Stomach (tissue), 8 donors: ENCODE measurements at regions not wholly inside any gene's neighbourhood (a gene's known extent, or its start where the extent isn't known, plus 50 kb on each side); places are given as distances from the start of the nearest gene placed in this dataset.

Experiments used
- DNase-seq, 2 donors: peaks; one replicate each; pipeline versions ENCODE4 v3.0.0 to v3.0.0-alpha.2; 2013 to 2019
- H3K27ac ChIP-seq, 5 donors: fragments of 200-600 bp in 4 of 5; sonication (generic) in 4 of 5; one replicate each; pipeline ENCODE4 v1.5.1; 2013 to 2019; ENCODE audit warnings: mild to moderate bottlenecking in 1 of 5, moderate library complexity in 1 of 5
- H3K27me3 ChIP-seq, 3 donors: fragments of 200-600 bp; sonication (generic); one replicate each; pipeline ENCODE4 v1.5.1; 2017 to 2019; ENCODE audit warnings: mixed run types in 1 of 3
- H3K36me3 ChIP-seq, 4 donors: fragments of 200-600 bp; sonication (generic); 1 replicate in 3 of 4; 2 replicates in 1 of 4; pipeline ENCODE4 v1.5.1; 2016 to 2019
- H3K4me1 ChIP-seq, 4 donors: fragments of 200-600 bp; sonication (generic); one replicate each; pipeline ENCODE4 v1.5.1; 2016 to 2019
- H3K4me3 ChIP-seq, 4 donors: fragments of 200-600 bp; sonication (generic) in 3 of 4; one replicate each; pipeline ENCODE4 v1.5.1; 2016 to 2019; ENCODE audit warnings: mild to moderate bottlenecking in 1 of 4
- H3K9me3 ChIP-seq, 4 donors: fragments of 200-600 bp; sonication (generic); one replicate each; pipeline ENCODE4 v1.5.1; 2016 to 2019
- EP300 ChIP-seq: sonication (generic); formaldehyde crosslinking; IDR thresholded peaks from one replicate; pipeline ENCODE4 v1.6.1; 2017; ENCODE audit warnings: antibody characterized with exemption
- POLR2A ChIP-seq, 4 donors: fragments of 450-650 bp; IDR thresholded peaks; one replicate each; pipeline ENCODE4 v1.6.1; 2016; ENCODE audit warnings: antibody characterized with exemption in 4 of 4, control low read depth in 2 of 4, mild to moderate bottlenecking in 1 of 4, moderate library complexity in 1 of 4
- POLR2AphosphoS5 ChIP-seq, 3 donors: sonication (generic); formaldehyde crosslinking; IDR thresholded peaks; one replicate each; pipeline ENCODE4 v1.6.1; 2016; ENCODE audit warnings: antibody characterized with exemption in 3 of 3
- WGBS, 5 donors: extraction: QIAGEN DNeasy Blood & Tissue Kit in 3 of 5; methylation state at CpG; one replicate each; pipeline versions ENCODE4 v1.1.5 to v1.1.7; 2013 to 2018; 5-methylcytosine and 5-hydroxymethylcytosine counted together
- intact Hi-C: fragments of 100-400 bp; cut with DNase I; formaldehyde crosslinking; loops from one replicate; pipeline ENCODE4 v1.15.1; 2023; ENCODE audit warnings: low total_unique reads
- TF ChIP-seq, protein P1 (sequence below), 7 experiments: fragments of 450-650 bp in 4 of 7; fragments of 200-600 bp in 3 of 7; sonication (generic) in 3 of 7; IDR thresholded peaks; one replicate each; pipeline ENCODE4 v1.5.1; 2016 to 2019; ENCODE audit warnings: antibody characterized with exemption in 7 of 7, control low read depth in 2 of 7, mild to moderate bottlenecking in 1 of 7
- donor health status: healthy with polysubstance abuse.
- donor health status: Bipolar disorder and iron deficiency.
- donor health status: healthy.

DNA sequence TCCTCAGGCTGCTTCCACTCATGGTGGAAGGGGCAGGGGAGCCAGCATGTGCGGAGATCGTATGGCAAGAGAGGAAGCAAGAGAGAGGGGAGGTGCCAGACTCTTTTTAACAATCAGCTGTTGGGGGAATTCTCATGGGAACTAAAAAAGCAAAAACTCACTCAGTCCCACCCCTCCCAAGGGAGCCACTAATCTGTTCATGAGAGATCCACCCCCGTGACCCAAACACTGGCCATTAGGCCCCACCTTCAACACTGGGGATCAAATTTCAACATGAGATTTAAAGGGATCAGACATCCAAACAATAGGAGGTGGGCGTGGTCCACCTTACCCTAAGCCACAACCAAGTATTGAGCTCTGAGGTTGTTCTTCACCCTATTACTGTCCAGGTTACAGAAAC lies 375.1 kb downstream of the GRIN2B start:
- intact Hi-C loops: no loop called here
- H3K27me3 ChIP-seq: no peaks in the 10 kb centered on the region
- no peak overlapping the region for H3K27ac ChIP-seq
- WGBS, 5 donors: 50 to 59% (median 53%) methylated on average over 4 of the region's 4 CpGs
- no peak for DNase-seq
- no peaks in the 10 kb centered on the region for H3K36me3 ChIP-seq
- no peaks in the 10 kb centered on the region for H3K9me3 ChIP-seq
- no peak for TF ChIP-seq EP300
- TF ChIP-seq, protein P1, sequence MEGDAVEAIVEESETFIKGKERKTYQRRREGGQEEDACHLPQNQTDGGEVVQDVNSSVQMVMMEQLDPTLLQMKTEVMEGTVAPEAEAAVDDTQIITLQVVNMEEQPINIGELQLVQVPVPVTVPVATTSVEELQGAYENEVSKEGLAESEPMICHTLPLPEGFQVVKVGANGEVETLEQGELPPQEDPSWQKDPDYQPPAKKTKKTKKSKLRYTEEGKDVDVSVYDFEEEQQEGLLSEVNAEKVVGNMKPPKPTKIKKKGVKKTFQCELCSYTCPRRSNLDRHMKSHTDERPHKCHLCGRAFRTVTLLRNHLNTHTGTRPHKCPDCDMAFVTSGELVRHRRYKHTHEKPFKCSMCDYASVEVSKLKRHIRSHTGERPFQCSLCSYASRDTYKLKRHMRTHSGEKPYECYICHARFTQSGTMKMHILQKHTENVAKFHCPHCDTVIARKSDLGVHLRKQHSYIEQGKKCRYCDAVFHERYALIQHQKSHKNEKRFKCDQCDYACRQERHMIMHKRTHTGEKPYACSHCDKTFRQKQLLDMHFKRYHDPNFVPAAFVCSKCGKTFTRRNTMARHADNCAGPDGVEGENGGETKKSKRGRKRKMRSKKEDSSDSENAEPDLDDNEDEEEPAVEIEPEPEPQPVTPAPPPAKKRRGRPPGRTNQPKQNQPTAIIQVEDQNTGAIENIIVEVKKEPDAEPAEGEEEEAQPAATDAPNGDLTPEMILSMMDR (IDR thresholded peaks at IDR 0.05): no peak
- no peak for TF ChIP-seq POLR2A (IDR thresholded peaks at IDR 0.05)
- no peak for TF ChIP-seq POLR2AphosphoS5 (IDR thresholded peaks at IDR 0.05)
- H3K4me3 ChIP-seq: no peak overlapping the region
- H3K4me1 ChIP-seq: no peaks in the 10 kb centered on the region

DNA sequence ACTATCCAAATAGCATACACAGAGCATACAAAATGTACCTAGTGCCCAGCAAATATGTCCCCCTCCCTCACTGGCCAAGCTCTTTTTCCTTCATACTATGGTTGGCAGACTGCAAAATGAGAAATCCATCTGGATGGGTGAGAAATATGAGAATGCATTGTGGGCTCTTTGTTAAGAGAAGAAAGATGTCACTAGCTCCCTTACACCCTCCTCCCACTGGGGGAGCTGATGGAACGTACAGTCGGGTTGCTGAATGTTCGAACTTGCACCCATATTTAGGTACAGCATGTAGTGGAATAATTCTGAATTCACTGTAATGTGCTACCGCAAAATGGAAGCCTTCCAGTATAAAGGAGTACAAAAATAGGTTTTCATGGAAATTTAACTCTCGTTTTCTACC lies 377.4 kb downstream of the GRIN2B start:
- no peaks in the 10 kb centered on the region for H3K9me3 ChIP-seq
- intact Hi-C loops: no loop called here
- H3K4me1 ChIP-seq: no peaks in the 10 kb centered on the region
- no peak for TF ChIP-seq EP300
- TF ChIP-seq POLR2AphosphoS5 (IDR thresholded peaks at IDR 0.05): no peak
- TF ChIP-seq POLR2A (IDR thresholded peaks at IDR 0.05): no peak
- TF ChIP-seq, protein P1 (IDR thresholded peaks at IDR 0.05): no peak
- H3K36me3 ChIP-seq: no peaks in the 10 kb centered on the region
- no peak overlapping the region for H3K27ac ChIP-seq
- no peak for DNase-seq
- 87 to 92% (median 88%) methylated on average over 5 of the region's 5 CpGs for WGBS, 5 donors
- no peak overlapping the region for H3K4me3 ChIP-seq
- no peaks in the 10 kb centered on the region for H3K27me3 ChIP-seq

DNA sequence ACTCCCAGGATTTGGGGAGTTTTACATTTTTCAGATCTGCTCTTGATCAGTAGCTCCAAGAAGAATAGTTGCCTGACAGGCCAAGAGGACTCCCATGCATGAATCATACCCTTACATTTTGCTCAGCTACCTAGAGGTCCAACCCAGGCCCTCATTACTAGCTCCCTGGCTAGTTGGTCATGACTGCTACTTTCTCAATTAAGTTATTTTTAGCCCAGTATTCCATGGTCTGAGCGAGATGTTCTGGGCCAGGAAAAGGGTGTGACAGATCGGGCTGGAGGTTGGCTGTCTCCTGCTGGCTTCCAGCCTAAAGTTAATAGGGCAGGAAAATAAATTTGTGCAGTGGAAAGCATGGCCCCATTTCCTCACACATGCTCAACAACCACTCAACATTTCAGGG lies 379.2 kb downstream of the GRIN2B start:
- H3K27ac ChIP-seq: no peak overlapping the region
- intact Hi-C loops: no loop called here
- H3K4me1 ChIP-seq: no peaks in the 10 kb centered on the region
- no peak overlapping the region for H3K4me3 ChIP-seq
- no peaks in the 10 kb centered on the region for H3K9me3 ChIP-seq
- no peak for DNase-seq
- WGBS, 5 donors: 48 to 60% (median 50%) methylated on average over 2 of the region's 2 CpGs
- TF ChIP-seq POLR2A (IDR thresholded peaks at IDR 0.05): no peak
- no peak for TF ChIP-seq POLR2AphosphoS5 (IDR thresholded peaks at IDR 0.05)
- TF ChIP-seq, protein P1 (IDR thresholded peaks at IDR 0.05): no peak
- TF ChIP-seq EP300: no peak
- H3K27me3 ChIP-seq: no peaks in the 10 kb centered on the region
- no peaks in the 10 kb centered on the region for H3K36me3 ChIP-seq

DNA sequence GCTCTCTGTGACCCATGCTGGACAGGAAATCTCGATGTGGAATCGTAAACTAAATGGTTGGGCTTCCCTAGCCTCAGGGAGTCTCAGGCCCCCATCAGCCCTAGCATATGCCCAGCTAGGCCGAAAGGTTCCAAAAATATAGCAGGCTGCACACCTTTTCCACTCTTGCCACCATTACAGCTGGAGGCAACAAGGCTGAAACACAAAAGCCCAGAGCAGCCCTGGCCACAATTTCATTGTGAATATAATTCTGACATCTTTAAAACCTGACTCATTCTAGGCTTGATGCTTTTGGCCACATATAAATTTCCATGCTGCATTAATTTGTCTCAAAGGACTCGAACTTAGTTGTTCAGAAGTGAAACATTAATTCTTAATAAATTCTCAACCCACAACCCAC lies 382.2 kb downstream of the GRIN2B start:
- 75 to 87% (median 81%) methylated on average over 4 of the region's 4 CpGs for WGBS, 5 donors
- H3K4me3 ChIP-seq: no peak overlapping the region
- H3K9me3 ChIP-seq: no peaks in the 10 kb centered on the region
- TF ChIP-seq, protein P1 (IDR thresholded peaks at IDR 0.05): no peak
- TF ChIP-seq POLR2AphosphoS5 (IDR thresholded peaks at IDR 0.05) (no peak), POLR2A (IDR thresholded peaks at IDR 0.05) (no peak)
- H3K36me3 ChIP-seq: no peaks in the 10 kb centered on the region
- no peak overlapping the region for H3K27ac ChIP-seq
- no peaks in the 10 kb centered on the region for H3K4me1 ChIP-seq
- intact Hi-C loops: no loop called here
- no peaks in the 10 kb centered on the region for H3K27me3 ChIP-seq
- no peak for DNase-seq
